ENCODE measurements at regions not wholly inside any gene's neighbourhood (a gene's known extent, or its start where the extent isn't known, plus 50 kb on each side); places are given as distances from the start of the nearest gene placed in this dataset.

DNA sequence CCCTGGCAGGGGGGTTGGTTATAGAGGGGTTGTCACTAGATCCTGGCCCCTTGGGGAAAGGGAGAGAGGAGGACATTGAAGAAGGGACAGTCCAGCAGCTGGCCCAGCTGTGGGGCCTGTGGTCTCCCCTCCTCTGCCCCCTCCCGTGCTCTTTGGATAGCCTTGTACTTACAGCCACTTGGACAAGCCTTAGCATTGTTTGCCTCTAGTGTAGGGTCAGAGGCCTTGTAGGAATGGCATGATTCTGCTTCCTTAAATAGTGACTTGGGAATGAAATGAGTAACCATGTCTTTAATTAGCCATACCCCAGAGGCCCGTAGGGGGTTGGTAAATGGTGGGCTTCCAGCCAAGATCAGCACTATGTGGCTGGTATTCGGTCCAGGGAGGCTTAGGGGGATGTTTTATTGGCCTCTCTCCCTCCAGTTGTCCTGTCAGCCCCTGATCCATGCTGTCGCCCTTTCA lies 230.6 kb downstream of the PTTG2 start:
- TF ChIP-seq, protein P1, sequence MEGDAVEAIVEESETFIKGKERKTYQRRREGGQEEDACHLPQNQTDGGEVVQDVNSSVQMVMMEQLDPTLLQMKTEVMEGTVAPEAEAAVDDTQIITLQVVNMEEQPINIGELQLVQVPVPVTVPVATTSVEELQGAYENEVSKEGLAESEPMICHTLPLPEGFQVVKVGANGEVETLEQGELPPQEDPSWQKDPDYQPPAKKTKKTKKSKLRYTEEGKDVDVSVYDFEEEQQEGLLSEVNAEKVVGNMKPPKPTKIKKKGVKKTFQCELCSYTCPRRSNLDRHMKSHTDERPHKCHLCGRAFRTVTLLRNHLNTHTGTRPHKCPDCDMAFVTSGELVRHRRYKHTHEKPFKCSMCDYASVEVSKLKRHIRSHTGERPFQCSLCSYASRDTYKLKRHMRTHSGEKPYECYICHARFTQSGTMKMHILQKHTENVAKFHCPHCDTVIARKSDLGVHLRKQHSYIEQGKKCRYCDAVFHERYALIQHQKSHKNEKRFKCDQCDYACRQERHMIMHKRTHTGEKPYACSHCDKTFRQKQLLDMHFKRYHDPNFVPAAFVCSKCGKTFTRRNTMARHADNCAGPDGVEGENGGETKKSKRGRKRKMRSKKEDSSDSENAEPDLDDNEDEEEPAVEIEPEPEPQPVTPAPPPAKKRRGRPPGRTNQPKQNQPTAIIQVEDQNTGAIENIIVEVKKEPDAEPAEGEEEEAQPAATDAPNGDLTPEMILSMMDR (IDR thresholded peaks at IDR 0.05; ENCODE audit: low read length): no peak
- no peak for TF ChIP-seq EZH2 (IDR thresholded peaks at IDR 0.05; ENCODE audit: borderline replicate concordance, low read length)

Data from OCI-LY1 (cell line).